A673 (cell line): ENCODE measurements at regions not wholly inside any gene's neighbourhood (a gene's known extent, or its start where the extent isn't known, plus 50 kb on each side); places are given as distances from the start of the nearest gene placed in this dataset.

Experiments used
- BruUV-seq: library from RNA; stranded (reverse); fragments of 400-500 nt; replicated peaks from 2 replicates; lab custom pipeline; 2021; lab: Mats Ljungman, UMichigan
- CTCF ChIA-PET: fragments of 300-600 bp; sonication (Branson Sonifier 250); formaldehyde crosslinking; loops from one replicate; lab custom pipeline; 2022; ENCODE audit warnings: antibody characterized with exemption; lab: Charles Lee
- POLR2A ChIA-PET: fragments of 300-600 bp; sonication (Branson Sonifier 250); formaldehyde crosslinking; loops from one replicate; lab custom pipeline; 2022; ENCODE audit warnings: antibody characterized with exemption; ENCODE audit not compliant: low non-redundant PET; lab: Charles Lee
- DNase-seq: peaks from one replicate; pipeline ENCODE4 v3.0.0-alpha.2; 2015; ENCODE audit warnings: low spot score
- H3K27ac ChIP-seq: fragments of 200-600 bp; sonication (generic); 2 replicates; pipeline ENCODE4 v1.5.1; 2016; ENCODE audit warnings: mixed run types, low read depth, mild to moderate bottlenecking, mixed read lengths, antibody characterized with exemption, low read length; ENCODE audit not compliant: poor library complexity, severe bottlenecking
- H3K27me3 ChIP-seq: fragments of 200-600 bp; sonication (generic); replicated peaks from 2 replicates; pipeline ENCODE4 v1.6.1; 2017; ENCODE audit warnings: mixed run types, low read depth, mild to moderate bottlenecking, mixed read lengths, antibody characterized with exemption, low read length; ENCODE audit not compliant: insufficient read depth, poor library complexity
- H3K36me3 ChIP-seq: fragments of 200-600 bp; sonication (generic); 2 replicates; pipeline ENCODE4 v1.6.1; 2016; ENCODE audit warnings: mixed run types, mild to moderate bottlenecking, mixed read lengths, antibody characterized with exemption, low read length; ENCODE audit not compliant: insufficient read depth, poor library complexity, severe bottlenecking
- H3K4me1 ChIP-seq: fragments of 200-600 bp; sonication (generic); 2 replicates; pipeline ENCODE4 v1.6.1; 2017; ENCODE audit warnings: mixed run types, mild to moderate bottlenecking, mixed read lengths, antibody characterized with exemption, low read length; ENCODE audit not compliant: insufficient read depth, poor library complexity, severe bottlenecking
- H3K4me3 ChIP-seq: fragments of 200-600 bp; sonication (generic); 2 replicates; pipeline ENCODE4 v1.5.1; 2016; ENCODE audit warnings: low read depth, mixed run types, mild to moderate bottlenecking, mixed read lengths, low read length; ENCODE audit not compliant: poor library complexity, severe bottlenecking
- H3K9me3 ChIP-seq: fragments of 200-600 bp; sonication (generic); 2 replicates; pipeline ENCODE4 v1.6.1; 2016; ENCODE audit warnings: mixed run types, low read depth, mild to moderate bottlenecking, mixed read lengths, antibody characterized with exemption, low read length; ENCODE audit not compliant: poor library complexity, severe bottlenecking
- EZH2 ChIP-seq: fragments of 200-600 bp; sonication (generic); IDR thresholded peaks from 2 replicates; pipeline ENCODE4 v1.6.1; 2017; ENCODE audit warnings: borderline replicate concordance, low read depth, mild to moderate bottlenecking, mixed read lengths, antibody characterized with exemption, low read length; ENCODE audit not compliant: poor library complexity, severe bottlenecking
- intact Hi-C: fragments of 100-400 bp; cut with micrococcal nuclease; formaldehyde crosslinking; loops from one replicate; pipeline ENCODE4 v1.10.0; 2022; ENCODE audit not compliant: unreplicated experiment
- TF ChIP-seq, protein P1 (sequence below): fragments of 300-800, 200-600 bp; sonication (generic); conservative IDR thresholded peaks from 2 replicates; pipeline ENCODE4 v1.5.1; 2017; ENCODE audit warnings: low read depth, mild to moderate bottlenecking, antibody characterized with exemption, low read length, moderate library complexity, mixed read lengths

DNA sequence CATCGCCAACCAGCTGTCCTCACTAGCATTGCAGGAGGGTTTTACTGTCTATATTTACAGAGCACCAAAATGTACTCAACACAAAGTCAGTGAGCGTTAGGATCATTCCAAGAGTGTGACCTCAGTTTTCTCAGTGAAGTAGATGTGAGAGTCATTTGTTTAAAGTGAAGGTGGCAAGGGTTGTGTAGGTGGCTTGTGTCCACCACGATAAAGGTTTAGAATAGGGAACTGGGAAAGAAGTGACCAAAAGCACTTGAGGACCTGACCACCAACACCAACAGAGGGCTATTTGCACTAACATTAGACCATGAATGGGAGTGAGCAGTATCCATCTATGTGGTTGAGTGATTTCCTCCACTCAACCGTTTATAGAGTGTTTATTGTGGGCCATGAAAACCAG is 152.5 kb upstream of the POU2AF2 start:
- H3K27ac ChIP-seq: no peak overlapping the region
- intact Hi-C loops: no loop called here
- CTCF ChIA-PET: no interaction called here
- no peaks in the 10 kb centered on the region for H3K36me3 ChIP-seq
- POLR2A ChIA-PET: no interaction called here
- BruUV-seq: no TSS peak
- no peaks in the 10 kb centered on the region for H3K27me3 ChIP-seq
- no peaks in the 10 kb centered on the region for H3K4me1 ChIP-seq
- H3K4me3 ChIP-seq: no peak overlapping the region
- H3K9me3 ChIP-seq: no peaks in the 10 kb centered on the region
- no peak for DNase-seq
- TF ChIP-seq EZH2: no peak
- TF ChIP-seq, protein P1, sequence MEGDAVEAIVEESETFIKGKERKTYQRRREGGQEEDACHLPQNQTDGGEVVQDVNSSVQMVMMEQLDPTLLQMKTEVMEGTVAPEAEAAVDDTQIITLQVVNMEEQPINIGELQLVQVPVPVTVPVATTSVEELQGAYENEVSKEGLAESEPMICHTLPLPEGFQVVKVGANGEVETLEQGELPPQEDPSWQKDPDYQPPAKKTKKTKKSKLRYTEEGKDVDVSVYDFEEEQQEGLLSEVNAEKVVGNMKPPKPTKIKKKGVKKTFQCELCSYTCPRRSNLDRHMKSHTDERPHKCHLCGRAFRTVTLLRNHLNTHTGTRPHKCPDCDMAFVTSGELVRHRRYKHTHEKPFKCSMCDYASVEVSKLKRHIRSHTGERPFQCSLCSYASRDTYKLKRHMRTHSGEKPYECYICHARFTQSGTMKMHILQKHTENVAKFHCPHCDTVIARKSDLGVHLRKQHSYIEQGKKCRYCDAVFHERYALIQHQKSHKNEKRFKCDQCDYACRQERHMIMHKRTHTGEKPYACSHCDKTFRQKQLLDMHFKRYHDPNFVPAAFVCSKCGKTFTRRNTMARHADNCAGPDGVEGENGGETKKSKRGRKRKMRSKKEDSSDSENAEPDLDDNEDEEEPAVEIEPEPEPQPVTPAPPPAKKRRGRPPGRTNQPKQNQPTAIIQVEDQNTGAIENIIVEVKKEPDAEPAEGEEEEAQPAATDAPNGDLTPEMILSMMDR: no peak

DNA sequence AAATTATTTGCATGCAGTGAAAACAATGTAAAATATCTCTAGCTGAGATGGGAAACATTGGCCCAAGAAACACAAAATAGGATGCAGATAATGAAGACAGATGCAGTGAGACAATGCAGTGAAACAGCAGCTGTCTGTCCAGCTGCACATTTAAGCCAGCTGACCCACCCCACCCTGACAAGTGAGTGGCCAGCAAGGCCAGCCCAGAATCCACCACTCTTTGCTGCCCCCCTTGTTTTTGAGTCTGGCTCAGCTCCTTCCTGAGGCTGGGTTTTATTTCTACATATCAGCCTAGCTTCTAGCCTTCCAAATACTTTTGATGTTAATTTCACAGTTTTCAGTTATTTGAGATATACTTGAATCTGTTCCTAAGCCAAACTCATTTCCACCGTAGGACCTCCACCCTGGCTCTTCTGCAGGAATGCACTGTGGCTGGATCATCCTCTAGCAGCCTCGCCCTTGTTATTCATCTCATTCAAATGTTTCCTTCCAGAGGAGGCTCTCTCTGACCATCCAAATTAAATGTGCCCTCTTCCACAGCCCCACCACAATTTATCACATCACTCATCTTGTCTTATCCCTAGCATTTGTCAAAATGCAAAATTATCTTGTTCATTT is 154.1 kb upstream of the POU2AF2 start:
- ChIA-PET POLR2A (no interaction called here), CTCF (no interaction called here)
- Histone ChIP-seq H3K36me3 (no peaks in the 10 kb centered on the region), H3K9me3 (no peaks in the 10 kb centered on the region), H3K4me3 (no peak overlapping the region), H3K27ac (no peak overlapping the region), H3K27me3 (no peaks in the 10 kb centered on the region), H3K4me1 (no peaks in the 10 kb centered on the region)
- intact Hi-C loops: no loop called here
- BruUV-seq: no TSS peak
- no peak for DNase-seq
- no peak for TF ChIP-seq EZH2
- TF ChIP-seq, protein P1: no peak

DNA sequence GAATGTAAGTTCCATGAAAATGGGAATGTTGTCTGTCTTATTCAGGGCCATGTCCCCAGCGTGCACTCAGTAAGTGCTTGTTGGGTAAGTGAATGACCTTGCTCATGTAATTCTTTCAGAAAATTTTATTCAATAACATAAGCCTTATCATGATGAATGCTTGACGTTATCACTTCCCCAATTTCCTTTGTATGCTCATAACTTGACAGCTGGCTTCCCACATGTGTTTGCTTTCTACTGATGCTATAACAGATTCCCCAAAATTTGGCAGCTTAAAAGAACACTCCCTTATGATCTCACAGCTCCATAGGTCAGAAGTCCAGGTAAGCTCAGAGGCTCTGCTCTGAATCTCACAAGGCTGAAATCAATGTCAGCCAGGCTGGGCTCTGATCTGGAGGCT is 155.8 kb upstream of the POU2AF2 start:
- no peaks in the 10 kb centered on the region for H3K9me3 ChIP-seq
- CTCF ChIA-PET: no interaction called here
- no peak overlapping the region for H3K27ac ChIP-seq
- no peaks in the 10 kb centered on the region for H3K4me1 ChIP-seq
- H3K27me3 ChIP-seq: no peaks in the 10 kb centered on the region
- DNase-seq: no peak
- no peak overlapping the region for H3K4me3 ChIP-seq
- POLR2A ChIA-PET: no interaction called here
- no peak for TF ChIP-seq EZH2
- TF ChIP-seq, protein P1: no peak
- no TSS peak for BruUV-seq
- intact Hi-C loops: no loop called here
- H3K36me3 ChIP-seq: no peaks in the 10 kb centered on the region
